Stimulated activated CD4-positive, alpha-beta T cell treated with anti-CD3 and anti-CD28 coated beads, Interleukin-12 subunit alpha, Interleukin-12 subunit beta, amount 100 ng/mL, for 24 hours (primary cell): ENCODE measurements at regions not wholly inside any gene's neighbourhood (a gene's known extent, or its start where the extent isn't known, plus 50 kb on each side); places are given as distances from the start of the nearest gene placed in this dataset.

Source experiments
- DNase-seq, 2 experiments: peaks; one replicate each; pipeline ENCODE4 v3.0.0-alpha.2; 2020; ENCODE audit warnings: low read depth in 2 of 2

DNA sequence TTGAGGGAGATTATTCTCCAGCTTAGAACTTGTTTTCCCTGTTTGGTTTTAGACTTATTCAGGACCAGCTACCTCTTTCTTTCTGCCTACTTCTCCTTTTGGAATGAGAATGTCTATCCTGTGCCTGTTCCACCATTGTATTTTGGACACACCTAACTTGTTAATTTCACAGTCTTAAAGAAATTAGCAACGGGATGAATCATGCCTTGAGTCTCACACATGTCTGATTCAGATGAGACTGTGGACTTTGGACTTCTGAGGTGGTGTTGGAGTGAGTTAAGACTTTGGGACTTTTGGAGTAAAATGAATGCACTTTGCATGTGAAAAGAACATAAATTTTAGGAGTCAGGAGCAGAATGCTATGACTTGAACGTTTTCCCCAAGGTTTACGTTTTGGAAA lies 581.4 kb downstream of the CDH11 start:
- DNase-seq, result no peak

DNA sequence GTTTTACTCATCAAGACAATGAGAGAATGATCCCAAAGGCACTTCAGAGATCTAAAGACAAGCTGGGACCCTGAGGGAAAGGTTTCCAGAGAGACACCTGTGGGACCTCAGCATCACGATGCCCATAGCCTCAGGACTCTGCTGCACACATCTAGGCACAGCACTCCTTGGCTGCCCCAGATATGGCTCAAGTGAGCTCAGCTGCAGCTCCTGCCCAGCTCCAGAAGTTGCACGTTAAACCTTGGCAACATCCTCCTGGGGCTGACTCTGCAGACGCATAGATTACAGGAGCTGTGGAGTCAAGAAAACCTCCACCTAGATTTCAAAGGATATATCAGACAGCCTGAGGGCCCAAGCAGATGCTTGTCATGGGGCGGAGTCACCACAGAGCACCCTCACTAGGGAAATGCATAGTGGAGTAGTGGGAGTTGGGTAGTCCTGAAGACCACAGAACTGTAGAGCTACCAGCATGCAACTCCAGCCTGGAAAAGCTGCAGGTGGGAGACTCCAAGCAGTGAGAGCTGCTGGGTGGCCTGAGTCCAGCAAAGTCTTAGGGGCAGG lies 582.0 kb downstream of the CDH11 start:
- no peak for DNase-seq

DNA sequence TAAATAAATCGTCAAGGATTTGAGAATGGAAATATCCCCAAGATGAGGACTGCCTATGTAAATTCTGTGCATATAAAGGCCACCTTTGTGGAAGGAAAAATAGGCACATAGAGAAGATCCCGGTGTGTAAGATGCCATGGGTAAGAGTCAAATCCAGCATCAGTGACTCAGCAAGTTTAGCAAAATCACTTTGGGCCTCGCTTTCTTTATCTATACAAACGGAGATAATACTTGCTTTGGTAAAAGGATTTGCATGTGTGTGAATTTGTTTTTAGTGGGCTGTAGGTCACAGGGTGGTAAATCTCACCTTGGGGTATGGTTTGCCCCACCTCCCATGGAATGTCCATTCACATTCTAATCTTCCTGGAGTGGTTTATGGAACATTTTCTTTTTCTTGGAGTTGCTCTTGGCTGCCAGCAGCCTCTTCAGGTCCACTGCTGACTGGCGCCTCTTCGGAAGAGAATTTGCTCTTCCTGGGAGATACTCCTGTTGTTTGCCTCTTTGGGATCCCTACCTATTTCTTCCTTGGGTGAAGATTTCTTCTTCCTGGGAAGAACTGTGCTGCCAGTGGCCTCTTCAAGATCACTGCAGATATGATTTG lies 587.6 kb downstream of the CDH11 start:
- DNase-seq, result no peak

DNA sequence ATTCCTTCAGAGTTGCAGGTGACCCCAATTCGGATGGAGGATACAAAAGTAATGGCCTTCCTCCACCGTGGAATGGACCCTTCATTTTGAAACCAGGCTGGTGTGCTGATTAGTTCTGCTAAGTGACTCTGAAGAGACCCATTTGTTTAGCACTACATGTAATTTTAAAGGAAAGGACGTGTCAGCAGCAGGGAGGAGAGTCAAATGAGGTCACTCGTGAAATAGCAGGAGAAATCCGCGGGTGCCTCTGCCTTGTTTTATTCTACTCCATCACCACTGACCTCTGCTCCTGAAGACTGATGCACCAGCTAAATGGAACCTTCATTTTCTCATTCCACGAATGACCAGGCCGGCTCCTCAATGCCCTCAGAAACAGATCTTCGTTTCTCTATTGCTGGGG lies 589.2 kb downstream of the CDH11 start:
- no peak for DNase-seq

DNA sequence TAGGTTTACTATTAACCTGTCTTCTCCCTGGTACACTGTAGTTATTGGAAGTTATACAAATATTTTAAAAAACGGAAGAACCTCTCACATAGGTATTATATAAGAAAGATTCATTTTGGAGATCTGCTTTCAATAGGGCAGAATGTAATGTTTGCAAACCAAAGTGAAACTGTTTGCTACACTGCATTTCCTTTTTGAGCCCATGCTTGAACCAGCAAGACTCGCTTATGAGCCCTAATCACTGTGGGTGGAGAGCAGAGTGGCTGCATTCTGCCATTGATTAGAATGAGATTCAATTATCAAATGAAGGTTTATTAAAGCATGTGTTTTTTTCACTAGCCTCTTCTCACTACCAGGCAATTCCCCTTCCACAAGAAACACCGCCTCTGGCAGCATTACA lies 589.7 kb downstream of the CDH11 start:
- DNase-seq, result no peak

DNA sequence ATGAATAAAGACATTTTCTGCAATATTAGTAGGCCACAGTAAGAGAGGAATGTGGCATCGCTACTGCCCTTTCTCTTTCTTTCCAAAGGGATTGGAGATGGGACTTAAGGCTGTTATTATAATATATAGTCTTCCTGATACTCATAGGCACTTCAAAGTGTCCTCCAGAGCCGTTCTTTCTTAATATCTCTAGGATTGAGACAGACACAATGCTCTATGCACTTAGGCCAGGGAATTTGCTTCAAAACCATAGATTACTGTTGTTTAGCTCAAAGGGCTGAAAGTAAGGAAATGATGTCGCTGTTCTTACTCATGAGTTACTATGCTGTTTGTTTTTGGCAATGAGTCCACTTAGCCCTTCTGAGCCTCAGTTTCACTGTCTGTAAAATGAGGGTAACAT lies 590.5 kb downstream of the CDH11 start:
- DNase-seq, result no peak

DNA sequence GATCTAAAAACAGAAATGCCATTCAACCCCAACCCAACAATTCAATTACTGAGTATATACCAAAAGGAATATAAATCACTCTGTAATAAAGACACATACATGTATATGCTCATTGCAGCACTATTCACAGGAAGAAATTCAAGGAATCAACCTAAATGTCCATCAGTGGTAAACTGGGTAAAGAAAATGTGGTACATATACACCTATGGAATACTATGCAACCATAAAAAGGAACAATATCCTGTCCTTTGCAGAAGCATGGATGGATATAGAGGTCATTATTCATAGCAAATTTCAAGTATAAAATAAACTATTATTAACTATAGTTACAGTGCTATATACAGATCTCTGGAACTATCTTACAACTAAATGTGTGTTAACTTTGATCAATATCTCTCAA lies 599.3 kb downstream of the CDH11 start:
- DNase-seq, result no peak

DNA sequence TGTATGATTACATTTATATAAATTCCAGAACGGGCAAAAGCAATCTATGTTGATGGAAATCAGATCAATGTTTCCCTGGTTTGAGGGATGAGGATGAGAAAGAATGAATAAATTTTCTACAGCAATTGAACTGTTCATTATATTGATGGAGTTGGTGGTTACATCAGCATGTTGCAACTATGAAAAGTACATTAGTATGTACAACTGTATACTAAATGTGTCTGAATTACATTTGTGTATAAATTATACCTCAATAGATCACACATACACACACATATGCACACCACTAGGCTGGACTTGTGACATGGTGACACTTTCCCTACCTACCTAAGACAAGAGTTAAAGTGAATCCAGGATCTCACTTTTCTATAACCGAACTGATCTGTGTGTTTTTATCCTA lies 608.0 kb downstream of the CDH11 start:
- no peak for DNase-seq

DNA sequence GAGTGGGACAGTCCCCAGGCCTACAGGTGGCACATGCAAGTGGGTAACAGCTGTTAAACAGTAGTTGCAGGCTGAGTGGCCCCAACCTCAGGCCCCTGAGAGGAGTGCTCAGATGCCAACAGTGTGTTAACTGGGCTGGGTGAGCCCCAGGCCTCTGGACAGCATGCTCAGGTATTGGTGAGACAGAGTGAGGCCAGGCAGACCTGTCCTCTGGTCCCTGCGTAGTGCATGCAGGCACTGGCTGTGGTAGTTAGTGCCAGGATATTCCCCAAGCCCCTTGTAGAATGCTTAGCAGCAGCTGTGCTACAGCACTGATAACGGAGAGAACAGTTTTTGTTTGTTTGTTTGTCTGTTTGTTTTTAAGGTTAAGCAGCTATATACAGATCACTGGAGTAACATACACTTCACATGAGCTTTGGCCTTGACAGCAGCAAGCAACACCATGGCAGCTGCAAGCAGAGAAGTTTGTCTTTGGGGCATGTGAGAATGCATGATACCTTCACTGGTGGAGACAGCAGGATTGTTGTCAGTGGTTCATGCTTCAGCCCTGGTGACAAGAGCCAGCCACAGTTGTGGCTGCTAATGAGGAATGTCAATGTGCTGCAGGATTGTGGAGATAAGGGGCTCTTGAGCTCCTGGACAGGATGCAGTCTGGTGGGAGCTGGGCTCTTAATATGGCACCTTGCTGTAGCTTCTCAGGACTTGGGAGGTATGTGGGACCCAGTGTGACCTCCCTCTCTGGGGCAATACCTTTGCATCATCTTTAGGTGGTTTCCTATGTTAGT lies 614.4 kb downstream of the CDH11 start:
- DNase-seq, result no peak

DNA sequence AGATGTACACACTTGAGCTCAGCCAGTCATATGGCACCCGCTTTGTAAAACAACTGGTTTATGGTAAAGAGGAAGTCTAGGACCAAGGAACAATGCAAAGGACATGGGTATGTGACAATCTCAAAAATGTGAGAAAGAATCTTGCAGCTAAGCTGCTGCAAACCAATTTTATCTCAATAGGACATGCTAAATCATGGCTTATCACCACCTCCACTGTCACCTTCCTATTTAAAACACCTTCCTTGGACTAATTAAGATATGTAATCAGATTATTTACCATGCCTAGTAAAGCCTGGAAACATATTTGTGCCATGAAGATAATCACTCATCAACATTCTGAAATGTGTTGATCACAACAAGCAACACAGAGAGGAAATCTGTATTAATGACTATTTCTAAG lies 622.7 kb downstream of the CDH11 start:
- DNase-seq, result no peak

DNA sequence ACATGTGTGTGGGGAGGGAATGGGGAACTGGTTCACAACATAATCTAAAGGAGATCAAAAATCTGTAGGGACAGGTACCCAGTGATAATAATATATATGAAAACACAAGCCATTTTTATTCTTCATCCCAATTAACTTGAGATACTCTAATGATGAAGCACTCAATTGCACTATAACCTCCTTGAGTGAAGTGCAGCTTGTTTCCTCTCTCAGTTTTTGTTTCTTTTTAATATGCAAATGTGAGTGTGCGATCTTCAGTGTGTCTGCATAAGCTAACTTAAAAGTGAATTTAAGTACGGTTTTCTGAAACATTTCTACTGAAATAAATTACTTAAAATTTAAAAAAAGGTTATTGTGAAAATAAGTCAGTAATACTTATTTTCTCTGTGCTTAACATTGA lies 623.5 kb downstream of the CDH11 start:
- no peak for DNase-seq

DNA sequence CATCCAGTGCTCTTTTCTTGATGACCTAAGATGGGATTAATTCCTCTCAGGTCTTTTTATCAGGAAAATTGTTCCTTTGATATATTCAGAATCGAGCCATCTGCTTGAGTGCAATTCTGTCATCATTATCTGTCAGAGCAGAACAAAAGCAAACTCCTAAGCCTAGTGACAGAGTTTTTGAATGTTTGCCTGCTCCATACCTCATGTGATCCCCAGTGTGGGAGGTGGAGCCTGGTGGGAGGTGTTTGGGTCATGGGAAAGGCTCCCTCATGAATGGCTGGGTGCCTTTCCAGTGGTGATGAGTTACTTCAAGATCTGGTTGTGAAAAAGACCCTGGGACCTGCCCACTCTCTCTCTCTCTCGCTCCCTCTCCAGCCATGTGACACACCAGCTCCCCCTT lies 628.2 kb downstream of the CDH11 start:
- no peak for DNase-seq

DNA sequence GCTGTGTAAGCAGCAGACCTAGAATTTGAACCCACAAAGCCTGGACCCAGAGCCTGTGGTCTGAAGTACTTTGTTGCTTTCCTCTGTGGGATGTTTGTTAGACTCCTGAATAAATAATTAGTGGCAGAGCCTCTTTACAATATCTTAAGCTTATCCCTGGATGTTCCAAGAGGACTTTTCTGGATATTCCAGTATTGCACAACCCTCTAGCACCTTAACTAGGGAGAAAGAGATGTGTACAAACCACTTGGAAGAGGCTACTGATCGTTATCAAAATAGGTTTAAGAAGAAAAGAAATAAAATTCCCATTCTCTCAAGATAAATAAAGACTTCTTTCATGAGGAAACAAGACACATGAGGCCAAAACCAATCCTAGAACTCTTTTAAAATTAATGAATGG lies 632.4 kb downstream of the CDH11 start:
- DNase-seq, result no peak

DNA sequence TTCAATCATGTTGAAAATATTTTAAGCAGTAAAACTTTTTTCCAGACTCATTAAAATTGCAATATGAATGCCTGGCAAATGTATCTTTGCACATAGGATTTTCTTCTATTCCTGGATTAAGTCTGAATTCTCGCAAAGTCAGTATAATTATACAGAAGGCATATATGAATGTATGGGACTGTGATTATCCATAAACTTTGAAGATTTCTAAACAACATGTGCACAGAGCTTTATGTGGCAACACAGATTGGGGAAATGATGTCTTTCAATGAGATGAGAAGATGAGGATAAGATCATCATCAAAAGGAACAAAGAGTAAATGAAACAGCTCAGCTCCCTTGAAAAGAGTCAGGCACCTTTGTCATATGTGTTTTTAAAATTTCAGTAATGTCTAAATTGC lies 635.3 kb downstream of the CDH11 start:
- no peak for DNase-seq

DNA sequence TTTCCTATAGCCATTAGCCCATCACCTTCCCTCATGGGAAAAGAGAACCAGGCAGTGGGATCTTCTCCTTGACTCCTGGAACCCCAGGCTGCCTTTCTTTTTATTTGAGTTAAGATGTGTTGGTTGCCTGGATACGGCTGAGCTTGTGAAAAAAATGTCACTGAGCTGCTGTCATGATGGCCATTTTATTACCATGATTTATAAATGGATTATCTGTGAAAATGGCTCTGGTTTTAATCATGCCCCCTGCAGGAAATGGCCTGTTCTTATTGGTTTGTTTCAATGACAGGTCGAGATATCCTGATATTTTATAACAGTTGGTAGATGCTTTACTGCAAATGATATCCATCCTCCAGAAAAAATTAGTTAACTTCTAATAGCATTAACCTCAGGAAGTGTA lies 640.4 kb downstream of the CDH11 start:
- no peak for DNase-seq

DNA sequence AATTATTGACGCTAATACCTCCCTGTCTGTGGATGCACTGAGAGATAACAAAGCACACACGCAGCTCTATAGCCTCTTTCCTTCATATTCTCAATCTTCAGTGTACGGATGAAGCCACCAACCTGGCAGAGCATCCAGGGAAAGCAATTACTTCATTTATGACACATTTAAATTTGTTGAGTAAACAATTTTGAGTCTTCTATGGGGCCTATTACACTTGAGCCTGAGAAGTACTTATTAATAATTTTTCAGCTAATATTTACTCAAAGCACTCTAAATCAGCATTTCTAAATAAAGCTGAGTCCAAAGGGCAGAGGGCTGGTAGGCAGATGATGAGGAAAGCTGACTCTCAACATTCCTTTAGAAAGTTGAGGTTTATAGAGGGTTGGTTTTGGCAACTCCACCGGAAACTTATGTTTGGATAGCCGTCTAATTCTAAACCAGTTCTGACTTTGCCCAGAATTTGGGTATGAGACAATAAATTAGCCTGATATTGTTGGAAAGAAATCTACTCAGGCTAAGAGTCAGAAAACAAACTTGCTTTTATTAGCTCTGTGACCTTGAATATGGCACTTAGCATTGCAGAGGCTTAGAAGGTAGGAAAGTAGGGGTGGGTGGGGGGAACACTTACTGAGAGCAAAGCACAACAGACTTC lies 643.5 kb downstream of the CDH11 start:
- no peak for DNase-seq

DNA sequence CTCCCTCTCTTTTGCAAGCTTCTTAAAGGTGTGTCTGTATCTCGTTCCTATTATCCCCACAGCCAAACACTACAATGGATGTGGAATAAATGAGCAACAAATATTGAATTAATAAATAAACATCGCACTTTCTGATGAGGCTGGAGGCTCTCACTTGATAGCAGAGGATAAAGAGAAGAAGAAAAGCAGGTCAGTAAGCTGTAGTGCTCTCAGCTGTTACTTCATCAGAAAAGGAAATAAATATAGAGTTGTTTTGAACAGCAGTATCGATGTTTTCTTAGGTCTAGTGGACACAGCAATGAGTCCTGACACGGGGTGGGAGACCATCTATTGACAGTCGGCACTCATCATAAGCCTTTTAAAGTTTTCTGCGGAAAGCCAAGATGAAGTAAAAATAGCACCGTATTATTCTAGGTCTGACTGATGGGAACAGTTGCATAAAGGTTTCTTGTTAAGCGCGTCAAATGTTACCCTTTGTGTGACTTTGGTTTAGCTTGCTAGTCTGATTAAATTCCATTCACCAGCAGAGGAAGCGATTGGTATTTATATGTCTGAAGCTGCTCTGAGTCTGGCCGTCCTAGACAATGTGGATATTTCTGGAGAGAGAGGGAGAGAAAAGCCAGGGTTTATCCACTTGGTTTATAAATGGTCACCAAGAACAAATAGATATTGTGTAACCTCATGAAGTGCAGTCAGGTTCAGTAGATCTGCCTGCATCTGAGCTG lies 646.1 kb downstream of the CDH11 start:
- DNase-seq, result no peak

DNA sequence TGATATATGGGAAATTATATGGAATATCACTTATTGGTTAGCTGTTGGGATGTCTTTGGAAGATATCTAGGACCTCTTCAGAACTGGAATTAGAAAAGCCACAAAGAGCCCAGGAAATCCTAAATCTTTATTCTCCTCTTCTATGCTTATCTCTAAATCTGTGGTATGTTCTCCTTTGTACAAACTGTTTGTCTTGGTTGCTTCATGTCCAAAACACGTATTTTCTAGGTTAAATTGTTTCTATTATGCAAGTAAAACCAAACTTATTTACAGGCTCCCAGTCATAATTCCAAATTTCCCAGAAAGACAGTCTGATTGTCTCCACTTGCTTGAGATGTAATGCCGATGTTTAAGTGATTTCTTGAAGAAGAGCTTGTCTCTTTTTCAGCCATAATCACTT lies 650.9 kb downstream of the CDH11 start:
- DNase-seq, result no peak

DNA sequence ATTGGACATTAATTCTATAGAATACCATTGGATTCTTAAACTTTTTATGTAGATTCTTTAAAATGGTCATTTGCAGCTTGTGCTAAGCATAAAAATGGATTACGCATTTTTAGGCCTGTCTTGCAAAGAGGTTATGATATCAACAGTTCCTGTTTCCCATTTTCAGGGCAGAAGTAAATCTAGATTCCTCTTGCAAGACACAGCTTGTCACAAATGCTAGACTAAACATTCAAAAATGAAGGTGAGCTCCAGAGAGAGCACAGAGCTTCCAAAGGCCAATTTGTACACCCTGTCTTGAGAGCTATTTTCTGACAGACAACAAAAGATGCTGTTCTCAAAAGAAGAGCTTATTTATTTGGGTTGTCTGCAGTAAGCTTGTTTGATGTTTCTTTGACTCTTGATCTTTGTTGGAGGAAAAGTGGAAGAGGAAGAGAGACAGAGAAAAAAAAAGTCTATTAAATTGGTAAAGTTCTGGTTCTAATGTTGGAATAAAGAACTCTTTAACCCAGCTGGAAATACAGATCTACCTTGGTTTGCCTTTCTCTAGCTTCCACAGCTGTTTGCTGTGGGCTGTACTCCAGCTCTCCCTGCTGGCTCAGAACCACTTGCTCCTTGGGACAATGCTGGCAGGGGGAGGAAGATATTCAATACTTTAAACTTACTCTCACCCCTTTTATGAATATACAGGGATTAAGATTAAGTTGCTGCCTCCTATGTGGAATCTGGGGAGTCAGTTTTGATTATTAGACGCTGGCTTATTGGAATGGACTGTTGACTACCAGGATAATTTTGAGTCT lies 651.8 kb downstream of the CDH11 start:
- DNase-seq, result no peak

DNA sequence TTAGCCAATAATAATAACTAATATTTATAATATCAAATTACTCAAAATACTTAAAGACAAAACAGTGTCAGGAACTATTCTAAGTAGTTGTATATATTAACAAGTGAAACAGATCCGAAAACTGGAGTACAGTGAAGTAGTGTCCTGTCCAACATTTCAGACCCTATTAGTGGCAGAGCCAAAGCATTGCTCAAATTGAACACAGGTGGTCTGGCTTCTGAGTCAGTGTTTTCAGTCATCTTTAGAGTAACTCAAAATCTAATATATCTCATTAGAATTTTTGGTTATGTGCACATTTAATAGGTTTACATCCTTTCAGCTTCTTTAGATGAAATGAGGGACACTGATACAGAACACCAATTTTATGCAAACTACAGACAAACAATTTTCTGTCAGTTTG lies 652.5 kb downstream of the CDH11 start:
- DNase-seq, result no peak

DNA sequence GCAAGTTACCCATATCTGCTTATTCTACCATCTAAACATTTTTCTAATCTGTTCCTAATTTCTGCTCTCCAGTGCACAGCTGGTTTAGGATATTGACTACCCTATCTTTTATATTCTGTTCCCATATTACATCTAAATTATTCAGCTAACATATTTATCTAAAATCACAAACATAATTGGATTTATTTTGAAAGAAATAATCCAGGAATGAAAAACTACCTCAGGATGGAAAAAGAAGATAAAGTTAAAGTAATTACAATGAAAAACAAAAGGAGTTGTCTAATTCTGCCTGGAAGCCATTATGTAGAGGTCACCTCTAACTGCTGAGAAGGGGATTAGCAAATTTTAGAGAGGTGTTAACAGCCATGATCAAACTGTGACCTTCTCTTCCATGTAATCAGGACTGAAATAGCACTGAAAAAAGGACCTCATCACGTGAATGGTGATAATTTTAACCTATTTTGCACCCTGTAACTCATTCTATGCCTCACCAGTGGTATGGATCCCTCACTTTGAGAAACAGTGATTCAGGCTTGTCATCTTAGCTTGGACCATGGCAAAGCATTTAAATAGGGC lies 653.3 kb downstream of the CDH11 start:
- no peak for DNase-seq
